ENCODE measurements at regions not wholly inside any gene's neighbourhood (a gene's known extent, or its start where the extent isn't known, plus 50 kb on each side); places are given as distances from the start of the nearest gene placed in this dataset.

GRCh38 chr2:121131375-121131774, 153.6 kb downstream of the TFCP2L1 start:
- no peak for TF ChIP-seq CTCF (IDR thresholded peaks at IDR 0.05)
- intact Hi-C loops (cut with DNase I, micrococcal nuclease) = no loop called here
- no peak for DNase-seq

GRCh38 chr2:121132054-121132761, 152.8 kb downstream of the TFCP2L1 start:
- DNase-seq (no peak), ATAC-seq (no peak)
- no peak overlapping the region for H3K4me3 ChIP-seq
- no peak for TF ChIP-seq CTCF (IDR thresholded peaks at IDR 0.05)
- intact Hi-C loops (cut with DNase I, micrococcal nuclease) = no loop called here
- no peaks in the 10 kb centered on the region for H3K9me3 ChIP-seq
- peaks cover 8% of the 10 kb centered on the region for H3K4me1 ChIP-seq (ENCODE audit: low read depth)
- H3K36me3 ChIP-seq (ENCODE audit: low read depth) = no peaks in the 10 kb centered on the region

More at GRCh38 chr2:121131375-121131774, 153.6 kb downstream of the TFCP2L1 start:
- Histone ChIP-seq H3K36me3 (ENCODE audit: low read depth) (no peaks in the 10 kb centered on the region), H3K9me3 (no peaks in the 10 kb centered on the region), H3K4me1 (ENCODE audit: low read depth) (peaks cover 8% of the 10 kb centered on the region), H3K4me3 (no peak overlapping the region)
- ATAC-seq = no peak

GRCh38 chr2:121132762-121133107, 152.3 kb downstream of the TFCP2L1 start:
- H3K4me3 ChIP-seq = no peak overlapping the region
- TF ChIP-seq CTCF (IDR thresholded peaks at IDR 0.05) = no peak
- no peaks in the 10 kb centered on the region for H3K36me3 ChIP-seq (ENCODE audit: low read depth)
- H3K4me1 ChIP-seq (ENCODE audit: low read depth) = peaks cover 8% of the 10 kb centered on the region
- no peaks in the 10 kb centered on the region for H3K9me3 ChIP-seq
- no peak for DNase-seq
- ATAC-seq = no peak
- intact Hi-C loops (cut with DNase I, micrococcal nuclease) = no loop called here

- Histone ChIP-seq H3K36me3 (ENCODE audit: low read depth) (no peaks in the 10 kb centered on the region), H3K4me3 (no peak overlapping the region), H3K9me3 (no peaks in the 10 kb centered on the region), H3K4me1 (ENCODE audit: low read depth) (no peaks in the 10 kb centered on the region)
- ATAC-seq (no peak), DNase-seq (no peak)
- no peak for TF ChIP-seq CTCF (IDR thresholded peaks at IDR 0.05)
- intact Hi-C loops (cut with DNase I, micrococcal nuclease) = no loop called here
Measured at GRCh38 chr2:121133551-121134319, 151.3 kb downstream of the TFCP2L1 start.

GRCh38 chr2:121134728-121135127, 150.3 kb downstream of the TFCP2L1 start:
- no peak overlapping the region for H3K4me3 ChIP-seq
- TF ChIP-seq CTCF (IDR thresholded peaks at IDR 0.05) = no peak
- no peak for DNase-seq
- H3K36me3 ChIP-seq (ENCODE audit: low read depth) = no peaks in the 10 kb centered on the region
- ATAC-seq = no peak
- H3K9me3 ChIP-seq = no peaks in the 10 kb centered on the region
- intact Hi-C loops (cut with DNase I, micrococcal nuclease) = no loop called here
- H3K4me1 ChIP-seq (ENCODE audit: low read depth) = no peaks in the 10 kb centered on the region
